DMS153 treated with DMSO at 0.1 percent for 48 hours (cell line): ENCODE measurements at regions not wholly inside any gene's neighbourhood (a gene's known extent, or its start where the extent isn't known, plus 50 kb on each side); places are given as distances from the start of the nearest gene placed in this dataset.

Source experiments
- DNase-seq: peaks from one replicate; lab custom pipeline; 2025; ENCODE audit not compliant: unreplicated experiment; lab: John Stamatoyannopoulos, UW

- DNase-seq, result no peak
These were observed 70.5 kb upstream of the AHR start for GRCh38 chr7:17227766-17228490.

- no peak for DNase-seq
These were observed 69.2 kb upstream of the AHR start for GRCh38 chr7:17229228-17229627.

- no peak for DNase-seq
These were observed 68.2 kb upstream of the AHR start for GRCh38 chr7:17230099-17230807.

- DNase-seq, result no peak
These were observed 64.8 kb upstream of the AHR start for GRCh38 chr7:17233603-17234002.

- no peak for DNase-seq
These were observed 64.4 kb upstream of the AHR start for GRCh38 chr7:17234030-17234397.

GRCh38 chr7:17234398-17235031 lies 63.9 kb upstream of the AHR start:
- no peak for DNase-seq

GRCh38 chr7:17236171-17236570 lies 62.3 kb upstream of the AHR start:
- no peak for DNase-seq

- no peak for DNase-seq
These were observed 61.8 kb upstream of the AHR start for GRCh38 chr7:17236603-17237002.

GRCh38 chr7:17239046-17239445 lies 59.4 kb upstream of the AHR start:
- DNase-seq, result no peak

GRCh38 chr7:17239683-17240521 lies 58.5 kb upstream of the AHR start:
- DNase-seq, result no peak

- DNase-seq, result no peak
These were observed 55.9 kb upstream of the AHR start for GRCh38 chr7:17242504-17242903.

GRCh38 chr7:17244786-17245185 lies 53.7 kb upstream of the AHR start:
- DNase-seq, result no peak

GRCh38 chr7:17247357-17247756 lies 51.1 kb upstream of the AHR start:
- DNase-seq, result no peak

GRCh38 chr7:17248527-17248926 lies 49.9 kb upstream of the AHR start:
- no peak for DNase-seq
